Activated CD4-positive, alpha-beta memory T cell treated with anti-CD3 and anti-CD28 coated beads for 36 hours (primary cell): ENCODE measurements at regions not wholly inside any gene's neighbourhood (a gene's known extent, or its start where the extent isn't known, plus 50 kb on each side); places are given as distances from the start of the nearest gene placed in this dataset.

Experiments used
- CTCF ChIA-PET: fragments of 350-600 bp; sonication (Branson Sonifier 250); formaldehyde crosslinking; loops from one replicate; lab custom pipeline; 2021; ENCODE audit warnings: antibody characterized with exemption, inconsistent platforms; lab: Charles Lee
- POLR2A ChIA-PET: fragments of 350-600 bp; sonication (Branson Sonifier 250); formaldehyde crosslinking; loops from one replicate; lab custom pipeline; 2021; ENCODE audit warnings: antibody characterized with exemption; lab: Charles Lee
- DNase-seq: peaks from one replicate; pipeline ENCODE4 v3.0.0-alpha.2; 2020
- H3K27ac Mint-ChIP-seq: one replicate; pipeline ENCODE4 v1.8.0; 2021; ENCODE audit warnings: mixed read lengths
- H3K27me3 Mint-ChIP-seq: one replicate; pipeline ENCODE4 v1.8.0; 2021; ENCODE audit warnings: mixed read lengths
- H3K36me3 Mint-ChIP-seq: one replicate; pipeline ENCODE4 v1.8.0; 2021; ENCODE audit warnings: mixed read lengths
- H3K4me1 Mint-ChIP-seq: one replicate; pipeline ENCODE4 v1.8.0; 2021; ENCODE audit warnings: low read depth, mixed read lengths
- H3K4me3 Mint-ChIP-seq: one replicate; pipeline ENCODE4 v1.8.0; 2021; ENCODE audit warnings: mild to moderate bottlenecking, mixed read lengths
- H3K9me3 Mint-ChIP-seq: one replicate; pipeline ENCODE4 v1.8.0; 2021; ENCODE audit warnings: mixed read lengths
- intact Hi-C: fragments of 100-400 bp; cut with micrococcal nuclease; formaldehyde crosslinking; loops from one replicate; pipeline ENCODE4 v1.15.1; 2023

- Mint-ChIP-seq H3K9me3 (peaks cover 4% of the 10 kb centered on the region), H3K4me1 (no peaks in the 10 kb centered on the region), H3K27me3 (no peaks in the 10 kb centered on the region), H3K27ac (no peak overlapping the region), H3K4me3 (no peak overlapping the region), H3K36me3 (no peaks in the 10 kb centered on the region)
- no peak for DNase-seq
- POLR2A ChIA-PET, result no interaction called here
- intact Hi-C loops, result no loop called here
- CTCF ChIA-PET, result no interaction called here
Measured at GRCh38 chr2:117091041-117091837, 723.3 kb upstream of the DDX18 start.

GRCh38 chr2:117101613-117102012, 712.9 kb upstream of the DDX18 start:
- CTCF ChIA-PET, result no interaction called here

GRCh38 chr2:117108741-117109267, 705.7 kb upstream of the DDX18 start:
- H3K36me3 Mint-ChIP-seq, result no peaks in the 10 kb centered on the region
- H3K27ac Mint-ChIP-seq, result no peak overlapping the region
- no peaks in the 10 kb centered on the region for H3K4me1 Mint-ChIP-seq
- H3K27me3 Mint-ChIP-seq, result no peaks in the 10 kb centered on the region
- H3K4me3 Mint-ChIP-seq, result no peak overlapping the region
- DNase-seq, result no peak
- ChIA-PET CTCF (no interaction called here), POLR2A (no interaction called here)
- peaks cover 26% of the 10 kb centered on the region for H3K9me3 Mint-ChIP-seq
- intact Hi-C loops, result no loop called here

More at GRCh38 chr2:117101613-117102012, 712.9 kb upstream of the DDX18 start:
- Mint-ChIP-seq H3K36me3 (no peaks in the 10 kb centered on the region), H3K27me3 (no peaks in the 10 kb centered on the region), H3K4me3 (no peak overlapping the region), H3K27ac (no peak overlapping the region), H3K4me1 (no peaks in the 10 kb centered on the region), H3K9me3 (peaks cover 16% of the 10 kb centered on the region)
- no peak for DNase-seq
- intact Hi-C loops, result no loop called here
- POLR2A ChIA-PET, result no interaction called here

- Mint-ChIP-seq H3K4me1 (no peaks in the 10 kb centered on the region), H3K9me3 (peaks cover 4% of the 10 kb centered on the region), H3K4me3 (no peak overlapping the region), H3K27ac (no peak overlapping the region), H3K36me3 (no peaks in the 10 kb centered on the region), H3K27me3 (no peaks in the 10 kb centered on the region)
- intact Hi-C loops, result no loop called here
- ChIA-PET CTCF (no interaction called here), POLR2A (no interaction called here)
- DNase-seq, result no peak
Measured at GRCh38 chr2:117118994-117119393, 695.5 kb upstream of the DDX18 start.

GRCh38 chr2:117123362-117123761, 691.1 kb upstream of the DDX18 start:
- Mint-ChIP-seq H3K4me3 (no peak overlapping the region), H3K27me3 (no peaks in the 10 kb centered on the region), H3K4me1 (no peaks in the 10 kb centered on the region), H3K36me3 (no peaks in the 10 kb centered on the region), H3K9me3 (peaks cover 11% of the 10 kb centered on the region), H3K27ac (no peak overlapping the region)
- no peak for DNase-seq
- ChIA-PET POLR2A (no interaction called here), CTCF (no interaction called here)
- intact Hi-C loops, result no loop called here

GRCh38 chr2:117126656-117127055, 687.8 kb upstream of the DDX18 start:
- peaks cover 7% of the 10 kb centered on the region for H3K9me3 Mint-ChIP-seq
- CTCF ChIA-PET, result no interaction called here
- H3K36me3 Mint-ChIP-seq, result no peaks in the 10 kb centered on the region
- no peak overlapping the region for H3K27ac Mint-ChIP-seq
- no peak for DNase-seq
- POLR2A ChIA-PET, result no interaction called here
- H3K4me3 Mint-ChIP-seq, result no peak overlapping the region
- H3K4me1 Mint-ChIP-seq, result no peaks in the 10 kb centered on the region
- no peaks in the 10 kb centered on the region for H3K27me3 Mint-ChIP-seq
- intact Hi-C loops, result no loop called here

- no peaks in the 10 kb centered on the region for H3K27me3 Mint-ChIP-seq
- H3K4me1 Mint-ChIP-seq, result no peaks in the 10 kb centered on the region
- ChIA-PET POLR2A (no interaction called here), CTCF (no interaction called here)
- no peak overlapping the region for H3K4me3 Mint-ChIP-seq
- no peak overlapping the region for H3K27ac Mint-ChIP-seq
- H3K36me3 Mint-ChIP-seq, result no peaks in the 10 kb centered on the region
- intact Hi-C loops, result no loop called here
- peaks cover 7% of the 10 kb centered on the region for H3K9me3 Mint-ChIP-seq
- DNase-seq, result no peak
Measured at GRCh38 chr2:117127680-117128079, 686.8 kb upstream of the DDX18 start.

GRCh38 chr2:117128461-117128860, 686.0 kb upstream of the DDX18 start:
- no peaks in the 10 kb centered on the region for H3K4me1 Mint-ChIP-seq
- no peak for DNase-seq
- no peaks in the 10 kb centered on the region for H3K27me3 Mint-ChIP-seq
- no peaks in the 10 kb centered on the region for H3K36me3 Mint-ChIP-seq
- no peak overlapping the region for H3K27ac Mint-ChIP-seq
- CTCF ChIA-PET, result no interaction called here
- H3K4me3 Mint-ChIP-seq, result no peak overlapping the region
- H3K9me3 Mint-ChIP-seq, result peaks cover 7% of the 10 kb centered on the region
- POLR2A ChIA-PET, result no interaction called here
- intact Hi-C loops, result no loop called here

- POLR2A ChIA-PET, result no interaction called here
- Mint-ChIP-seq H3K36me3 (no peaks in the 10 kb centered on the region), H3K9me3 (no peaks in the 10 kb centered on the region), H3K4me3 (no peak overlapping the region), H3K27ac (no peak overlapping the region), H3K27me3 (no peaks in the 10 kb centered on the region), H3K4me1 (no peaks in the 10 kb centered on the region)
- intact Hi-C loops, result no loop called here
- no peak for DNase-seq
- CTCF ChIA-PET, result no interaction called here
Measured at GRCh38 chr2:117137371-117137770, 677.1 kb upstream of the DDX18 start.

GRCh38 chr2:117169036-117169765, 645.3 kb upstream of the DDX18 start:
- Mint-ChIP-seq H3K36me3 (no peaks in the 10 kb centered on the region), H3K27me3 (no peaks in the 10 kb centered on the region), H3K27ac (no peak overlapping the region), H3K4me1 (no peaks in the 10 kb centered on the region), H3K4me3 (no peak overlapping the region), H3K9me3 (peaks cover 24% of the 10 kb centered on the region)
- intact Hi-C loops, result no loop called here
- POLR2A ChIA-PET, result no interaction called here
- CTCF ChIA-PET, result no interaction called here
- DNase-seq, result no peak

- intact Hi-C loops, result no loop called here
- Mint-ChIP-seq H3K27ac (no peak overlapping the region), H3K4me1 (no peaks in the 10 kb centered on the region), H3K36me3 (no peaks in the 10 kb centered on the region), H3K4me3 (no peak overlapping the region), H3K9me3 (peaks cover 26% of the 10 kb centered on the region), H3K27me3 (no peaks in the 10 kb centered on the region)
- no peak for DNase-seq
- CTCF ChIA-PET, result no interaction called here
- POLR2A ChIA-PET, result no interaction called here
Measured at GRCh38 chr2:117170897-117171296, 643.6 kb upstream of the DDX18 start.

GRCh38 chr2:117179405-117179804, 635.1 kb upstream of the DDX18 start:
- DNase-seq, result no peak
- Mint-ChIP-seq H3K36me3 (no peaks in the 10 kb centered on the region), H3K27me3 (no peaks in the 10 kb centered on the region), H3K27ac (no peak overlapping the region), H3K4me3 (no peak overlapping the region), H3K4me1 (no peaks in the 10 kb centered on the region), H3K9me3 (peaks cover 11% of the 10 kb centered on the region)
- CTCF ChIA-PET, result no interaction called here
- intact Hi-C loops, result no loop called here
- POLR2A ChIA-PET, result no interaction called here
